CD4-positive, alpha-beta T cell treated with Interferon alpha-2 for 1 hour (primary cell): ENCODE measurements at regions not wholly inside any gene's neighbourhood (a gene's known extent, or its start where the extent isn't known, plus 50 kb on each side); places are given as distances from the start of the nearest gene placed in this dataset.

Experiments used
- DNase-seq, 2 donors: peaks; one replicate each; pipeline ENCODE4 v3.0.0-alpha.2; 2020 to 2022

GRCh38 chr18:60812921-60813320 lies 440.3 kb upstream of the MC4R start:
- no peak for DNase-seq

- no peak for DNase-seq
Observed at GRCh38 chr18:60826346-60826745, 453.8 kb upstream of the MC4R start.

GRCh38 chr18:60831971-60832370 lies 459.4 kb upstream of the MC4R start:
- no peak for DNase-seq

- DNase-seq, result no peak
Observed at GRCh38 chr18:60838677-60839076, 466.1 kb upstream of the MC4R start.

- no peak for DNase-seq
Observed at GRCh38 chr18:60846396-60846795, 473.8 kb upstream of the MC4R start.

GRCh38 chr18:60847517-60847916 lies 474.9 kb upstream of the MC4R start:
- DNase-seq, result no peak

- no peak for DNase-seq
Observed at GRCh38 chr18:60861575-60861974, 471.7 kb upstream of the CDH20 start.

GRCh38 chr18:60862988-60863387 lies 470.2 kb upstream of the CDH20 start:
- DNase-seq, result no peak

GRCh38 chr18:60865801-60866200 lies 467.4 kb upstream of the CDH20 start:
- DNase-seq, result no peak

GRCh38 chr18:60870261-60871153 lies 462.7 kb upstream of the CDH20 start:
- DNase-seq, result no peak

- DNase-seq, result no peak
Observed at GRCh38 chr18:60872434-60872833, 460.8 kb upstream of the CDH20 start.

GRCh38 chr18:60873708-60874107 lies 459.5 kb upstream of the CDH20 start:
- no peak for DNase-seq

GRCh38 chr18:60875957-60876507 lies 457.2 kb upstream of the CDH20 start:
- DNase-seq, result no peak

- no peak for DNase-seq
Observed at GRCh38 chr18:60880184-60880583, 453.0 kb upstream of the CDH20 start.

GRCh38 chr18:60883587-60883986 lies 449.6 kb upstream of the CDH20 start:
- no peak for DNase-seq

GRCh38 chr18:60888071-60888624 lies 445.1 kb upstream of the CDH20 start:
- no peak for DNase-seq

- DNase-seq, result no peak
Observed at GRCh38 chr18:60889442-60889841, 443.8 kb upstream of the CDH20 start.

- DNase-seq, result no peak
Observed at GRCh38 chr18:60891936-60892335, 441.3 kb upstream of the CDH20 start.

GRCh38 chr18:60892441-60892840 lies 440.8 kb upstream of the CDH20 start:
- no peak for DNase-seq

GRCh38 chr18:60892855-60893254 lies 440.4 kb upstream of the CDH20 start:
- DNase-seq, result no peak

- DNase-seq, result no peak
Observed at GRCh38 chr18:60893355-60894097, 439.7 kb upstream of the CDH20 start.

GRCh38 chr18:60894254-60894945 lies 438.8 kb upstream of the CDH20 start:
- no peak for DNase-seq

GRCh38 chr18:60895181-60895580 lies 438.0 kb upstream of the CDH20 start:
- DNase-seq, result no peak
